HG02885 (cell line): ENCODE measurements at regions not wholly inside any gene's neighbourhood (a gene's known extent, or its start where the extent isn't known, plus 50 kb on each side); places are given as distances from the start of the nearest gene placed in this dataset.
"Not testable (repeated sequence)": the region's sequence is repeated elsewhere in the genome, so short reads cannot be mapped to it uniquely, and the experiment has no call there.

Source experiments
- ATAC-seq: cut with Tn5 transposase; IDR thresholded peaks from one replicate; pipeline ENCODE4 v1.9.1; 2021; ENCODE audit warnings: mild to moderate bottlenecking; ENCODE audit not compliant: unreplicated experiment, poor library complexity

- ATAC-seq = no peak
Observed at GRCh38 chr7:113199841-113200240, 81.5 kb upstream of the SMIM30 start.

GRCh38 chr7:113199136-113199535, 80.8 kb upstream of the SMIM30 start:
- no peak for ATAC-seq

GRCh38 chr7:113198226-113198625, 79.9 kb upstream of the SMIM30 start:
- no peak for ATAC-seq

GRCh38 chr7:113197274-113197673, 78.9 kb upstream of the SMIM30 start:
- ATAC-seq = no peak

GRCh38 chr7:113188396-113188795, 70.0 kb upstream of the SMIM30 start:
- ATAC-seq = no peak

- no peak for ATAC-seq
Observed at GRCh38 chr7:113179313-113179712, 61.0 kb upstream of the SMIM30 start.

- no peak for ATAC-seq
Observed at GRCh38 chr7:113176836-113177235, 58.5 kb upstream of the SMIM30 start.

GRCh38 chr7:113176180-113176579, 57.8 kb upstream of the SMIM30 start:
- not testable (repeated sequence) for ATAC-seq

DNA sequence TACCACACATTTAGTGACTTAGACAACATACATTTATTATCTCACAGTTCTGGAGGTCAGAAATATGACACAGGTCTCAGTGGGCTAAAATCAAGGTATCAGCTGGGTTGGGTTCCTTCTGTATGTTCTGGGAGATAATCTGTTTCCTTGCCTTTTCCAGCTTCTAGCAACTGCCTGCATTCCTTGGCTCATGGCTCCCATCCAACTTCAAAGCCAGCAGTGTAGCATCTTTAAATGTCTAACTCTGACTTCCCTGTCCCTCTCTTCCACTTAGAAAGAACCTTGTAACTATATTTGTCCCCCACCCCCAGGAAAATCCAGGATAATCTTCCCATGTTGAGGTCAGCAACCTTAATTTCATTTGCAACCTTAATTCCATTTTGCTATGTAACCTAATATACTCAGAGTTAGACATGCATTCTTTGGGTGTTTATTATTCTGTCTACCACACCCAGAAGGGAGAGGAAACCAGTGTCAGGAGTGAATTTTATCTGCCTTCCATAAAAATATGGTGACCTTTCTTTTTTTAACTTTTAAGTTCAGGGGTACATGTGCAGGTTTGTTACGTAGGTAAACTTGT, 57.3 kb upstream of the SMIM30 start:
- no peak for ATAC-seq

GRCh38 chr7:113172726-113173125, 54.4 kb upstream of the SMIM30 start:
- ATAC-seq = no peak

DNA sequence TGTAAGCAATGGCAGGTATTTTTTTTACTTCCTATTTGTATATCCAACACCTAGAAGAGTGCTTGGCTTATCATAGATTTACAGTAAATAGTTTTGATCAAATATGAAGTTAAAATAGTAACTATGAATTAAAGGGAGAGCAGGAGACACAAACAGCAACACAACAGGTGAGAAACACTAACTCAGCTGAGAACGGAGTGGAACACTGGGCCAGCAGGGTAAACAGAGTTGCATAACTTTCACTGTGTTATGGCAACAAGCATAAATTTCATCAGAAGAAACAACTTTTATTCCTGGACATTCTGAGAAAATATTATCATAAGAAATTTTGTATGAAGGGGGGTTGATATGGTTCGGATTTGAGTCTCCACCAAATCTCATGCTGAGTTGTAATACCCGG, 52.2 kb upstream of the SMIM30 start:
- no peak for ATAC-seq
